Keratinocyte (primary cell): ENCODE measurements at regions not wholly inside any gene's neighbourhood (a gene's known extent, or its start where the extent isn't known, plus 50 kb on each side); places are given as distances from the start of the nearest gene placed in this dataset.

ENCODE experiments used
- DNase-seq: peaks from one replicate; pipeline ENCODE4 v3.0.0-alpha.2; 2011; ENCODE audit warnings: low read depth, missing footprints, low spot score
- FAIRE-seq: peaks from 2 replicates; lab custom pipeline; 2011; peaks lifted over from hg19 to GRCh38; lab: Jason Lieb, UNC
- H2AFZ ChIP-seq: 2 replicates; pipeline ENCODE4 v1.6.0; 2012; ENCODE audit warnings: low read length, control low read depth, inconsistent platforms; ENCODE audit not compliant: control insufficient read depth
- H3K27ac ChIP-seq: 2 replicates; pipeline ENCODE4 v1.5.1; 2011; ENCODE audit warnings: low read length; ENCODE audit not compliant: control insufficient read depth, insufficient read depth
- H3K27me3 ChIP-seq: 3 replicates; pipeline ENCODE4 v1.6.0; 2011; ENCODE audit warnings: low read length; ENCODE audit not compliant: control insufficient read depth, insufficient read depth; ENCODE audit errors: extremely low read depth
- H3K36me3 ChIP-seq, 2 experiments: 2 replicates in 1 of 2; 3 replicates in 1 of 2; pipeline ENCODE4 v1.5.1; 2011; ENCODE audit warnings: low read length in 2 of 2, mild to moderate bottlenecking in 1 of 2; ENCODE audit not compliant: control insufficient read depth in 2 of 2, insufficient read depth in 2 of 2; ENCODE audit errors: extremely low read depth in 1 of 2
- H3K4me1 ChIP-seq: 3 replicates; pipeline ENCODE4 v1.5.1; 2011; ENCODE audit warnings: low read length; ENCODE audit not compliant: control insufficient read depth, insufficient read depth; ENCODE audit errors: extremely low read depth
- H3K4me2 ChIP-seq: 3 replicates; pipeline ENCODE4 v1.6.0; 2011; ENCODE audit warnings: low read depth, low read length; ENCODE audit not compliant: control insufficient read depth, insufficient read depth; ENCODE audit errors: extremely low read depth
- H3K4me3 ChIP-seq, 3 experiments: fragments of 200-600 bp in 1 of 3; sonication (generic) in 1 of 3; 2 replicates in 2 of 3; 3 replicates in 1 of 3; pipeline ENCODE4 v1.5.1; 2011 to 2016; ENCODE audit warnings: low read length in 3 of 3, mild to moderate bottlenecking in 3 of 3, control low read depth in 2 of 3, inconsistent platforms in 1 of 3, low read depth in 1 of 3, mixed read lengths in 1 of 3, mixed run types in 1 of 3, moderate library complexity in 1 of 3; ENCODE audit not compliant: control insufficient read depth in 2 of 3, insufficient read depth in 2 of 3; ENCODE audit errors: extremely low read depth in 1 of 3
- H3K79me2 ChIP-seq: 2 replicates; pipeline ENCODE4 v1.6.0; 2012; ENCODE audit warnings: low read length; ENCODE audit not compliant: control insufficient read depth, insufficient read depth
- H3K9ac ChIP-seq: 3 replicates; pipeline ENCODE4 v1.6.0; 2011; ENCODE audit warnings: low read length; ENCODE audit not compliant: control insufficient read depth, insufficient read depth; ENCODE audit errors: extremely low read depth
- H3K9me1 ChIP-seq: 3 replicates; pipeline ENCODE4 v1.6.0; 2011; ENCODE audit warnings: low read length; ENCODE audit not compliant: control insufficient read depth, insufficient read depth; ENCODE audit errors: extremely low read depth
- H3K9me3 ChIP-seq: 2 replicates; pipeline ENCODE4 v1.5.1; 2012; ENCODE audit warnings: low read depth, low read length; ENCODE audit not compliant: control insufficient read depth
- H4K20me1 ChIP-seq: 3 replicates; pipeline ENCODE4 v1.6.0; 2011; ENCODE audit warnings: low read length; ENCODE audit not compliant: control insufficient read depth, insufficient read depth; ENCODE audit errors: extremely low read depth
- CTCF ChIP-seq, 3 experiments: IDR thresholded peaks in 1 of 3; conservative IDR thresholded peaks in 1 of 3; optimal IDR thresholded peaks in 1 of 3; 2 replicates in 2 of 3; 3 replicates in 1 of 3; pipeline versions ENCODE3 to v1.5.1; 2011; ENCODE audit warnings: low read length in 3 of 3, mild to moderate bottlenecking in 3 of 3, moderate library complexity in 2 of 3, control low read depth in 1 of 3, inconsistent platforms in 1 of 3; ENCODE audit not compliant: insufficient read depth in 2 of 3; ENCODE audit errors: extremely low read depth in 1 of 3
- EZH2 ChIP-seq: IDR thresholded peaks from one replicate; pipeline ENCODE4 v1.6.1; 2012; ENCODE audit warnings: inconsistent platforms, mild to moderate bottlenecking, low read length, moderate library complexity
- dilution Hi-C: fragments of 300-500 bp; cut with MboI; formaldehyde crosslinking; loops from one replicate; pipeline ENCODE4 v1.7.0; 2020; ENCODE audit warnings: low sequenced_read_pairs; ENCODE audit not compliant: extremely low pct_ligation_motif_present

DNA sequence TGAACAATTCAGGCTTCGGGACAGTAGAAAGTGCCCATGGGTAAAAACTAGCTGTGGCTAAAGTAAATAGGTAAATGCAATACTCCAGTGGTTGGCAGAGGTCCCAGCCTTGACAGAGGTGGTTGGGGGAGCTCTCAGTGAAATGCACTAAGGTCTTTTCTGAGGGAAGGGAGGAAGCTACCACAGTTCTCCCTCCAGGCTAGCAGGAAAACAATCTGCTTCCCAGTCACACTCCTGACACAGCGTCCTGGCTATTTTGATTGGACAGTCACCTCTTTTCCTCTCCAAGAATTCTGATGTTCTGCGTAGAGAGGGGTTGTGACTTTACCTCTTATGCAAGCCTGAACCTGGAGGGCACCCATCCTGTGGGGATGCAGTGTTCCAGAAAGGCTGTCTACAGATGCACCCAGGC lies 128.7 kb downstream of the CYSLTR2 start:
- Histone ChIP-seq H3K79me2 (no peaks in the 10 kb centered on the region), H3K27me3 (no peaks in the 10 kb centered on the region), H3K4me2 (no peak overlapping the region), H3K4me3 (no peak overlapping the region), H3K4me1 (no peaks in the 10 kb centered on the region), H2AFZ (no peak overlapping the region), H3K27ac (no peak overlapping the region), H3K36me3 (no peaks in the 10 kb centered on the region), H3K9ac (no peak overlapping the region), H4K20me1 (no peaks in the 10 kb centered on the region), H3K9me1 (no peaks in the 10 kb centered on the region), H3K9me3 (no peaks in the 10 kb centered on the region)
- TF ChIP-seq EZH2, result no peak
- no peak for TF ChIP-seq CTCF (optimal IDR thresholded peaks at IDR 0.05 in 1 of 3, IDR thresholded peaks at IDR 0.05 in 1 of 3, conservative IDR thresholded peaks at IDR 0.05 in 1 of 3; ENCODE audit: extremely low read depth in 1 of 3, insufficient read depth in 2 of 3, low read length in 3 of 3)
- FAIRE-seq (no peak), DNase-seq (no peak)
- dilution Hi-C loops, result no loop called here

DNA sequence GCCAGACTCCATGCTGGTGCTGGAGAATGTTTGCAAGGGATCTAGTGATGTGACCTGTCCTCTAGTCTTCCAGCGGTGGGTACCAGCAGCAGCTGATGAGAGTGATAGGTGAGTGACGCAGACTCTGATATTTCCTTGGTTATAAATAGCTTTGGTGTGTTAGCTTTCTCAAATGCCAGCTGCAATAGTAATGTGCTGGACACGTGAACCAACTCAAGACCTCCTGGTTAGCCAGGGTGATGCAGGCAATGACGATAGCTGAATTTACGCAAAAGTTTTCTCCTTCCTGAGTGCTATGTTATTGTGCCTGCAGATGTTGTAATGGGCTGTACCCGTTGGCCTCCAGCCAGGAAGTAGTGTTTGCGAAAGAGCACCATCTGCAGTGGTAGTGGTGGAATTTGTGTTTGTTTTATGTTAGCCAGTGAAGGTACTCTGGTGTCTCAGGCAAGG lies 129.5 kb downstream of the CYSLTR2 start:
- dilution Hi-C loops, result no loop called here
- Histone ChIP-seq H3K4me2 (no peak overlapping the region), H3K9me3 (no peaks in the 10 kb centered on the region), H3K27ac (no peak overlapping the region), H3K4me3 (no peak overlapping the region), H3K36me3 (no peaks in the 10 kb centered on the region), H3K27me3 (no peaks in the 10 kb centered on the region), H4K20me1 (no peaks in the 10 kb centered on the region), H3K4me1 (no peaks in the 10 kb centered on the region), H3K79me2 (no peaks in the 10 kb centered on the region), H3K9ac (no peak overlapping the region), H2AFZ (no peak overlapping the region), H3K9me1 (no peaks in the 10 kb centered on the region)
- FAIRE-seq (no peak), DNase-seq (no peak)
- TF ChIP-seq CTCF (optimal IDR thresholded peaks at IDR 0.05 in 1 of 3, IDR thresholded peaks at IDR 0.05 in 1 of 3, conservative IDR thresholded peaks at IDR 0.05 in 1 of 3; ENCODE audit: extremely low read depth in 1 of 3, insufficient read depth in 2 of 3, low read length in 3 of 3) (peak in 1 of 3 experiments; percentile 20), EZH2 (no peak)
